ENCODE measurements at regions not wholly inside any gene's neighbourhood (a gene's known extent, or its start where the extent isn't known, plus 50 kb on each side); places are given as distances from the start of the nearest gene placed in this dataset.

DNA sequence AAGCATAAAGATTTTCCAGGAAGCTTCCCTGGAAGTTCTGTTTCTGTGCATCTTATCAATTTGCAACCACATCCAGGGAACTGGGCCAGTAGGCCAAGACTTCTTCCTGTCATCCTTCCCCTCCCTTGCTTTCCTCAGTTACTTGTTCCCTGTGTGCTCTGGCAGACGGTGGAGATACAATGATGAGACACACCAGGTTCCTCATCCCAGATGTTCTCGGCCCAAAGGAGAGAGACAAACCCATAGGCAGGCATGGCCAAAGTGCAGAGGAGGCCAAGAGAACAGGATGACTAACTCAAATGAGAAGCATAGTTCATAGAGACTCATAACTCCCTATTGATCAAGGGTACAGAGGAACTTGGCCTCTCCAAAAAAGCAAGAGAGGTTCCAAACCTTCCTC is 652.6 kb downstream of the CCDC171 start:
- no peaks in the 10 kb centered on the region for H3K27me3 ChIP-seq (ENCODE audit: control insufficient read depth in 2 of 2, insufficient read depth in 2 of 2, low read length in 2 of 2)
- WGBS (ENCODE audit: insufficient coverage, low coverage, missing lambda C conversion rate): 0% methylated on average over 2 of the region's 2 CpGs
- H3K4me1 ChIP-seq (replicated peaks in 1 of 2; ENCODE audit: control insufficient read depth in 2 of 2, insufficient read depth in 2 of 2, low read length in 2 of 2): no peaks in the 10 kb centered on the region
- no peaks in the 10 kb centered on the region for H3K36me3 ChIP-seq (ENCODE audit: control insufficient read depth, insufficient read depth, low read length)
- H3K79me2 ChIP-seq (ENCODE audit: control insufficient read depth, insufficient read depth, low read length): no peaks in the 10 kb centered on the region
- H3K27ac ChIP-seq (ENCODE audit: extremely low read depth, low read depth, low read length): no peak overlapping the region
- no peaks in the 10 kb centered on the region for H3K9me1 ChIP-seq (ENCODE audit: control insufficient read depth, insufficient read depth, low read length)
- H3K9ac ChIP-seq (ENCODE audit: insufficient read depth in 1 of 2, low read depth in 2 of 2, low read length in 2 of 2): no peak overlapping the region
- BruUV-seq (replicated peaks): no TSS peak
- ATAC-seq (no peak), DNase-seq (ENCODE audit: extremely low read depth in 1 of 4, low spot score in 3 of 4) (no peak), FAIRE-seq (no peak)
- H3K4me3 ChIP-seq: no peak overlapping the region
- intact Hi-C loops (cut with micrococcal nuclease) (no loop called here), in situ Hi-C loops (cut with MboI) (no loop called here)
- POLR2A ChIA-PET: no interaction called here
- H4K20me1 ChIP-seq (replicated peaks; ENCODE audit: control insufficient read depth, insufficient read depth, low read length): no peaks in the 10 kb centered on the region
- H2AFZ ChIP-seq (ENCODE audit: low read depth, low read length): no peak overlapping the region
- no peak overlapping the region for H3K4me2 ChIP-seq (ENCODE audit: insufficient read depth, low read length)
- no peaks in the 10 kb centered on the region for H3K9me3 ChIP-seq (replicated peaks; ENCODE audit: control insufficient read depth, insufficient read depth, low read depth, low read length)
- CTCF ChIA-PET (ENCODE audit: low intra/inter-chr PET ratio): no interaction called here
- no peak for TF ChIP-seq HDAC2 (IDR thresholded peaks at IDR 0.05)
- no peak for TF ChIP-seq E2F1 (CRISPR knock-in tag; IDR thresholded peaks at IDR 0.05)
- no peak for TF ChIP-seq ZNF655 (CRISPR knock-in tag; IDR thresholded peaks at IDR 0.05)
- TF ChIP-seq KDM4B (IDR thresholded peaks at IDR 0.05; ENCODE audit: borderline replicate concordance in 2 of 2, low read depth in 1 of 2): no peak
- TF ChIP-seq HNRNPLL (IDR thresholded peaks at IDR 0.05; ENCODE audit: low read depth, low read length, poor library complexity, severe bottlenecking): no peak
- no peak for TF ChIP-seq TBL1XR1 (IDR thresholded peaks at IDR 0.05; ENCODE audit: low read length in 2 of 2)
- no peak for TF ChIP-seq FOXJ3 (CRISPR knock-in tag; IDR thresholded peaks at IDR 0.05)
- TF ChIP-seq HEY1 (CRISPR knock-in tag; IDR thresholded peaks at IDR 0.05; ENCODE audit: borderline replicate concordance): no peak
- no peak for TF ChIP-seq ID3 (CRISPR knock-in tag; IDR thresholded peaks at IDR 0.05)
- no peak for TF ChIP-seq ID3 (tag; IDR thresholded peaks at IDR 0.05)
- TF ChIP-seq RBM17 (IDR thresholded peaks at IDR 0.05; ENCODE audit: borderline replicate concordance, low read depth, low read length): no peak
- no peak for TF ChIP-seq NRF1 (conservative IDR thresholded peaks at IDR 0.05 in 1 of 2, IDR thresholded peaks at IDR 0.05 in 1 of 2)
- TF ChIP-seq RFX1 (IDR thresholded peaks at IDR 0.05): no peak
- no peak for TF ChIP-seq NUFIP1 (IDR thresholded peaks at IDR 0.05; ENCODE audit: partially characterized antibody)
- no peak for TF ChIP-seq ZBTB2 (IDR thresholded peaks at IDR 0.05)
- no peak for TF ChIP-seq SREBF1 (IDR thresholded peaks at IDR 0.05; ENCODE audit: borderline replicate concordance, low read depth, low read length)
- TF ChIP-seq CBX1 (IDR thresholded peaks at IDR 0.05; ENCODE audit: low read depth): no peak

Data from K562 (cell line).